Suprapubic skin (tissue), 4 donors: ENCODE measurements at regions not wholly inside any gene's neighbourhood (a gene's known extent, or its start where the extent isn't known, plus 50 kb on each side); places are given as distances from the start of the nearest gene placed in this dataset.

Source experiments
- DNase-seq, 2 donors: peaks; one replicate each; pipeline ENCODE4 v3.0.0-alpha.2; 2019; ENCODE audit warnings: low spot score in 2 of 2
- H3K27ac ChIP-seq: fragments of 200-600 bp; sonication (generic); one replicate; pipeline ENCODE4 v1.5.1; 2019
- H3K27me3 ChIP-seq: fragments of 200-600 bp; sonication (generic); one replicate; pipeline ENCODE4 v1.5.1; 2019
- H3K36me3 ChIP-seq: fragments of 200-600 bp; sonication (generic); one replicate; pipeline ENCODE4 v1.5.1; 2019
- H3K4me1 ChIP-seq: fragments of 200-600 bp; sonication (generic); one replicate; pipeline ENCODE4 v1.5.1; 2019
- H3K4me3 ChIP-seq: fragments of 200-600 bp; sonication (generic); one replicate; pipeline ENCODE4 v1.5.1; 2019; ENCODE audit warnings: mild to moderate bottlenecking
- H3K9me3 ChIP-seq: fragments of 200-600 bp; sonication (generic); one replicate; pipeline ENCODE4 v1.5.1; 2019
- CTCF ChIP-seq, 2 donors: fragments of 200-600 bp in 1 of 2; fragments of 450-650 bp in 1 of 2; sonication (generic) in 1 of 2; IDR thresholded peaks; one replicate each; pipeline ENCODE4 v1.5.1; 2016 to 2019; ENCODE audit warnings: antibody characterized with exemption in 2 of 2, mild to moderate bottlenecking in 1 of 2, moderate library complexity in 1 of 2
- EP300 ChIP-seq: sonication (generic); formaldehyde crosslinking; IDR thresholded peaks from one replicate; pipeline ENCODE4 v1.6.1; 2017; ENCODE audit warnings: antibody characterized with exemption
- POLR2A ChIP-seq, 2 donors: fragments of 450-650 bp; IDR thresholded peaks; one replicate each; pipeline ENCODE4 v1.6.1; 2017; ENCODE audit warnings: antibody characterized with exemption in 2 of 2, mild to moderate bottlenecking in 2 of 2, moderate library complexity in 2 of 2
- POLR2AphosphoS5 ChIP-seq, 3 donors: sonication (generic); formaldehyde crosslinking; IDR thresholded peaks; one replicate each; pipeline ENCODE4 v1.6.1; 2017; ENCODE audit warnings: antibody characterized with exemption in 3 of 3
- WGBS: methylation state at CpG from one replicate; pipeline ENCODE4 v1.1.5; 2018; 5-methylcytosine and 5-hydroxymethylcytosine counted together

GRCh38 chr6:40728643-40729042 is 141.5 kb upstream of the LRFN2 start:
- Histone ChIP-seq H3K9me3 (no peaks in the 10 kb centered on the region), H3K27me3 (no peaks in the 10 kb centered on the region), H3K36me3 (no peaks in the 10 kb centered on the region), H3K4me1 (no peaks in the 10 kb centered on the region), H3K27ac (no peak overlapping the region), H3K4me3 (no peak overlapping the region)
- no peak for TF ChIP-seq CTCF (IDR thresholded peaks at IDR 0.05)
- no peak for TF ChIP-seq POLR2AphosphoS5 (IDR thresholded peaks at IDR 0.05)
- no peak for DNase-seq
- 81% methylated on average over 3 of the region's 3 CpGs for WGBS

GRCh38 chr6:40727271-40727670 is 140.1 kb upstream of the LRFN2 start:
- no peak overlapping the region for H3K4me3 ChIP-seq
- H3K27me3 ChIP-seq: no peaks in the 10 kb centered on the region
- DNase-seq: no peak
- H3K9me3 ChIP-seq: no peaks in the 10 kb centered on the region
- no peaks in the 10 kb centered on the region for H3K36me3 ChIP-seq
- no peak for TF ChIP-seq POLR2AphosphoS5 (IDR thresholded peaks at IDR 0.05)
- H3K27ac ChIP-seq: no peak overlapping the region
- H3K4me1 ChIP-seq: no peaks in the 10 kb centered on the region
- 97% methylated on average over 1 of the region's 1 CpG for WGBS

GRCh38 chr6:40726853-40727252 is 139.7 kb upstream of the LRFN2 start:
- DNase-seq: no peak
- no peaks in the 10 kb centered on the region for H3K4me1 ChIP-seq
- WGBS: 88% methylated on average over 5 of the region's 5 CpGs
- H3K27ac ChIP-seq: no peak overlapping the region
- no peak overlapping the region for H3K4me3 ChIP-seq
- H3K27me3 ChIP-seq: no peaks in the 10 kb centered on the region
- no peaks in the 10 kb centered on the region for H3K9me3 ChIP-seq
- TF ChIP-seq POLR2A (IDR thresholded peaks at IDR 0.05) (no peak), POLR2AphosphoS5 (IDR thresholded peaks at IDR 0.05) (no peak), CTCF (IDR thresholded peaks at IDR 0.05) (no peak), EP300 (no peak)
- no peaks in the 10 kb centered on the region for H3K36me3 ChIP-seq

GRCh38 chr6:40725390-40725789 is 138.2 kb upstream of the LRFN2 start:
- no peaks in the 10 kb centered on the region for H3K4me1 ChIP-seq
- TF ChIP-seq CTCF (IDR thresholded peaks at IDR 0.05): no peak
- no peak for TF ChIP-seq POLR2A (IDR thresholded peaks at IDR 0.05)
- TF ChIP-seq POLR2AphosphoS5 (IDR thresholded peaks at IDR 0.05): no peak
- no peak for TF ChIP-seq EP300
- 76% methylated on average over 2 of the region's 2 CpGs for WGBS
- no peak overlapping the region for H3K27ac ChIP-seq
- H3K36me3 ChIP-seq: no peaks in the 10 kb centered on the region
- H3K9me3 ChIP-seq: no peaks in the 10 kb centered on the region
- no peak overlapping the region for H3K4me3 ChIP-seq
- H3K27me3 ChIP-seq: no peaks in the 10 kb centered on the region
- DNase-seq: no peak

- no peak for DNase-seq
- TF ChIP-seq POLR2A (IDR thresholded peaks at IDR 0.05): no peak
- no peak for TF ChIP-seq CTCF (IDR thresholded peaks at IDR 0.05)
- no peak for TF ChIP-seq EP300
- Histone ChIP-seq H3K36me3 (no peaks in the 10 kb centered on the region), H3K4me3 (no peak overlapping the region), H3K4me1 (peaks cover 4% of the 10 kb centered on the region), H3K9me3 (no peaks in the 10 kb centered on the region), H3K27ac (no peak overlapping the region), H3K27me3 (no peaks in the 10 kb centered on the region)
- WGBS: 82% methylated on average over 3 of the region's 3 CpGs
Measured at GRCh38 chr6:40724886-40725285, 137.7 kb upstream of the LRFN2 start.

- H3K36me3 ChIP-seq: no peaks in the 10 kb centered on the region
- H3K9me3 ChIP-seq: no peaks in the 10 kb centered on the region
- no peak for TF ChIP-seq CTCF (IDR thresholded peaks at IDR 0.05)
- TF ChIP-seq EP300: no peak
- no peak for TF ChIP-seq POLR2A (IDR thresholded peaks at IDR 0.05)
- no peak for TF ChIP-seq POLR2AphosphoS5 (IDR thresholded peaks at IDR 0.05)
- no peak for DNase-seq
- H3K4me3 ChIP-seq: no peak overlapping the region
- peaks cover 13% of the 10 kb centered on the region for H3K4me1 ChIP-seq
- no peak overlapping the region for H3K27ac ChIP-seq
- 78% methylated on average over 5 of the region's 5 CpGs for WGBS
- H3K27me3 ChIP-seq: no peaks in the 10 kb centered on the region
Measured at GRCh38 chr6:40723967-40724366, 136.8 kb upstream of the LRFN2 start.
